ENCODE measurements at regions not wholly inside any gene's neighbourhood (a gene's known extent, or its start where the extent isn't known, plus 50 kb on each side); places are given as distances from the start of the nearest gene placed in this dataset.

- no peaks in the 10 kb centered on the region for H3K4me1 ChIP-seq (ENCODE audit: control insufficient read depth, insufficient read depth, low read length, unreplicated experiment)
- H2AFZ ChIP-seq (ENCODE audit: low read length, unreplicated experiment) = no peak overlapping the region
- no peak overlapping the region for H3K27ac ChIP-seq (ENCODE audit: low read depth, low read length)
- H3K36me3 ChIP-seq (ENCODE audit: insufficient read depth, low read length) = no peaks in the 10 kb centered on the region
- peaks cover 39% of the 10 kb centered on the region for H3K27me3 ChIP-seq (ENCODE audit: insufficient read depth, low read length)
- H3K4me3 ChIP-seq (ENCODE audit: low read depth, low read length) = no peak overlapping the region
- H3K79me2 ChIP-seq (ENCODE audit: control insufficient read depth, insufficient read depth, low read length, unreplicated experiment) = no peaks in the 10 kb centered on the region
Observed at GRCh38 chr10:6356280-6356793, 153.6 kb downstream of the PFKFB3 start.

- no peak overlapping the region for H3K27ac ChIP-seq (ENCODE audit: low read depth, low read length)
- H3K4me3 ChIP-seq (ENCODE audit: low read depth, low read length) = no peak overlapping the region
- peaks cover 44% of the 10 kb centered on the region for H3K27me3 ChIP-seq (ENCODE audit: insufficient read depth, low read length)
- H3K36me3 ChIP-seq (ENCODE audit: insufficient read depth, low read length) = no peaks in the 10 kb centered on the region
- no peaks in the 10 kb centered on the region for H3K4me1 ChIP-seq (ENCODE audit: control insufficient read depth, insufficient read depth, low read length, unreplicated experiment)
- no peaks in the 10 kb centered on the region for H3K79me2 ChIP-seq (ENCODE audit: control insufficient read depth, insufficient read depth, low read length, unreplicated experiment)
- H2AFZ ChIP-seq (ENCODE audit: low read length, unreplicated experiment) = no peak overlapping the region
Observed at GRCh38 chr10:6361869-6362268, 159.1 kb downstream of the PFKFB3 start.

- Histone ChIP-seq H3K4me3 (ENCODE audit: low read depth, low read length) (no peak overlapping the region), H3K27me3 (ENCODE audit: insufficient read depth, low read length) (peaks cover 53% of the 10 kb centered on the region), H2AFZ (ENCODE audit: low read length, unreplicated experiment) (no peak overlapping the region), H3K27ac (ENCODE audit: low read depth, low read length) (no peak overlapping the region), H3K4me1 (ENCODE audit: control insufficient read depth, insufficient read depth, low read length, unreplicated experiment) (no peaks in the 10 kb centered on the region), H3K79me2 (ENCODE audit: control insufficient read depth, insufficient read depth, low read length, unreplicated experiment) (no peaks in the 10 kb centered on the region), H3K36me3 (ENCODE audit: insufficient read depth, low read length) (no peaks in the 10 kb centered on the region)
Observed at GRCh38 chr10:6362879-6363278, 160.1 kb downstream of the PFKFB3 start.

DNA sequence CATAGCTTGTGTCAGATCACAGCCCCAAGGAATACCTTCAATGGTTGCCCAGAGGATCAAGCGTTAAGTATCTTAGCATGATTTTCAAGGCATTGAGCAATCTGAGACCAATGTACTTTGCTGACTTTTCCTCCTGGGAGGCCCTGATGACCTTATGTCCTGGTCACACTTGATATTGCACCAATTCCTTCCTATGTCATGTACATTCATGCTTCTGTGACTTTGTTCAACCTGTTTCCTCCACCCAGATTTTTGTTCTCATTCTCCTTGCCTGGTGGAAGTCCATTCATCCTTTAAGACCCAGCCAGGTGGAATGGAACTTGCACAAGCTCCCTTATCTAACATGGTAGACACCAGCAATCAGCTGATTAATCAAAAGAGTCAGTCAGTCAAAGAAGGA, 160.8 kb downstream of the PFKFB3 start:
- Histone ChIP-seq H3K27me3 (ENCODE audit: insufficient read depth, low read length) (peaks cover 58% of the 10 kb centered on the region), H3K79me2 (ENCODE audit: control insufficient read depth, insufficient read depth, low read length, unreplicated experiment) (no peaks in the 10 kb centered on the region), H3K4me1 (ENCODE audit: control insufficient read depth, insufficient read depth, low read length, unreplicated experiment) (no peaks in the 10 kb centered on the region), H3K27ac (ENCODE audit: low read depth, low read length) (no peak overlapping the region), H3K36me3 (ENCODE audit: insufficient read depth, low read length) (no peaks in the 10 kb centered on the region), H3K4me3 (ENCODE audit: low read depth, low read length) (no peak overlapping the region), H2AFZ (ENCODE audit: low read length, unreplicated experiment) (no peak overlapping the region)

- Histone ChIP-seq H3K4me3 (ENCODE audit: low read depth, low read length) (no peak overlapping the region), H3K27ac (ENCODE audit: low read depth, low read length) (no peak overlapping the region), H3K27me3 (ENCODE audit: insufficient read depth, low read length) (peaks cover 65% of the 10 kb centered on the region), H3K36me3 (ENCODE audit: insufficient read depth, low read length) (no peaks in the 10 kb centered on the region), H2AFZ (ENCODE audit: low read length, unreplicated experiment) (no peak overlapping the region), H3K79me2 (ENCODE audit: control insufficient read depth, insufficient read depth, low read length, unreplicated experiment) (no peaks in the 10 kb centered on the region), H3K4me1 (ENCODE audit: control insufficient read depth, insufficient read depth, low read length, unreplicated experiment) (no peaks in the 10 kb centered on the region)
Observed at GRCh38 chr10:6364283-6364682, 161.6 kb downstream of the PFKFB3 start.

GRCh38 chr10:6364893-6365292, 162.2 kb downstream of the PFKFB3 start:
- Histone ChIP-seq H3K79me2 (ENCODE audit: control insufficient read depth, insufficient read depth, low read length, unreplicated experiment) (no peaks in the 10 kb centered on the region), H3K27me3 (ENCODE audit: insufficient read depth, low read length) (peaks cover 66% of the 10 kb centered on the region), H3K36me3 (ENCODE audit: insufficient read depth, low read length) (no peaks in the 10 kb centered on the region), H2AFZ (ENCODE audit: low read length, unreplicated experiment) (no peak overlapping the region), H3K4me3 (ENCODE audit: low read depth, low read length) (no peak overlapping the region), H3K27ac (ENCODE audit: low read depth, low read length) (no peak overlapping the region), H3K4me1 (ENCODE audit: control insufficient read depth, insufficient read depth, low read length, unreplicated experiment) (no peaks in the 10 kb centered on the region)

DNA sequence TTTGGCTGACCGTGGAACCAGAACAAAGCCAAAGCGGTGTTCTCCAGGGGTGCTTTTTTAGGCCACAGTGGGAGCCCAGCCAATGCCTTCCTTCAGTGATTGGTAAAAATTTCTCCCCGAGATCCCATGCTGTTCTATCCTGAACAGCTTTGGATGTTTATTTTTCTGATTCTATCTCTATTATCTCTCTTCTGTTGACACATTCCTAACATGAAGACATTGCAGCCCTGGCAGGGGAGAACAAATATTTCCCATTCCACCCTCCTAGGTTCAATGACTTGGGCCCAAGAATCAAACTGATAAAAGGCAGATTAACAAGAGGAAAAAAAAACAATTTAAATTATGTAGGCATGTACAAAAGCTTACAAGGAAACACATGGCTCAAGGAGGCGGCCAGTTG, 162.7 kb downstream of the PFKFB3 start:
- peaks cover 63% of the 10 kb centered on the region for H3K27me3 ChIP-seq (ENCODE audit: insufficient read depth, low read length)
- no peak overlapping the region for H2AFZ ChIP-seq (ENCODE audit: low read length, unreplicated experiment)
- no peaks in the 10 kb centered on the region for H3K4me1 ChIP-seq (ENCODE audit: control insufficient read depth, insufficient read depth, low read length, unreplicated experiment)
- H3K36me3 ChIP-seq (ENCODE audit: insufficient read depth, low read length) = no peaks in the 10 kb centered on the region
- H3K4me3 ChIP-seq (ENCODE audit: low read depth, low read length) = no peak overlapping the region
- no peak overlapping the region for H3K27ac ChIP-seq (ENCODE audit: low read depth, low read length)
- no peaks in the 10 kb centered on the region for H3K79me2 ChIP-seq (ENCODE audit: control insufficient read depth, insufficient read depth, low read length, unreplicated experiment)

Measured in ACC112 (cell line).